Renal cortical epithelial cell (primary cell): ENCODE measurements at regions not wholly inside any gene's neighbourhood (a gene's known extent, or its start where the extent isn't known, plus 50 kb on each side); places are given as distances from the start of the nearest gene placed in this dataset.
"Not testable (repeated sequence)": the region's sequence is repeated elsewhere in the genome, so short reads cannot be mapped to it uniquely, and the experiment has no call there.

ENCODE experiments used
- DNase-seq: peaks from one replicate; pipeline ENCODE4 v3.0.0-alpha.2; 2011; ENCODE audit warnings: low read depth

GRCh38 chr19:28686756-28687155 is 526.2 kb downstream of the UQCRFS1 start:
- DNase-seq: no peak

GRCh38 chr19:28685802-28686201 is 527.1 kb downstream of the UQCRFS1 start:
- no peak for DNase-seq

- DNase-seq: not testable (repeated sequence)
These were observed 527.9 kb downstream of the UQCRFS1 start for GRCh38 chr19:28685077-28685476.

- no peak for DNase-seq
These were observed 532.8 kb downstream of the UQCRFS1 start for GRCh38 chr19:28680111-28680510.

GRCh38 chr19:28670836-28671235 is 542.1 kb downstream of the UQCRFS1 start:
- DNase-seq: no peak

- no peak for DNase-seq
These were observed 543.1 kb downstream of the UQCRFS1 start for GRCh38 chr19:28669804-28670203.

- DNase-seq: no peak
These were observed 545.5 kb downstream of the UQCRFS1 start for GRCh38 chr19:28667348-28667977.

- no peak for DNase-seq
These were observed 547.2 kb downstream of the UQCRFS1 start for GRCh38 chr19:28665748-28666147.

- DNase-seq: peak; percentile 50
These were observed 556.3 kb downstream of the UQCRFS1 start for GRCh38 chr19:28656644-28657043.

- DNase-seq: no peak
These were observed 557.9 kb downstream of the UQCRFS1 start for GRCh38 chr19:28655054-28655453.

- no peak for DNase-seq
These were observed 560.2 kb downstream of the UQCRFS1 start for GRCh38 chr19:28652765-28653164.

- DNase-seq: no peak
These were observed 566.3 kb downstream of the UQCRFS1 start for GRCh38 chr19:28646629-28647028.

GRCh38 chr19:28644169-28644775 is 568.7 kb downstream of the UQCRFS1 start:
- DNase-seq: peak; percentile 3

- DNase-seq: no peak
These were observed 569.9 kb downstream of the UQCRFS1 start for GRCh38 chr19:28642787-28643683.

GRCh38 chr19:28641395-28641794 is 571.6 kb downstream of the UQCRFS1 start:
- DNase-seq: no peak

- DNase-seq: peak; percentile 7
These were observed 572.4 kb downstream of the UQCRFS1 start for GRCh38 chr19:28640506-28640905.

GRCh38 chr19:28638445-28638844 is 574.5 kb downstream of the UQCRFS1 start:
- no peak for DNase-seq

- DNase-seq: no peak
These were observed 576.2 kb downstream of the UQCRFS1 start for GRCh38 chr19:28636706-28637105.

GRCh38 chr19:28636016-28636629 is 576.8 kb downstream of the UQCRFS1 start:
- no peak for DNase-seq

GRCh38 chr19:28634837-28635236 is 578.1 kb downstream of the UQCRFS1 start:
- DNase-seq: no peak

- no peak for DNase-seq
These were observed 579.0 kb downstream of the UQCRFS1 start for GRCh38 chr19:28634019-28634328.

GRCh38 chr19:28633319-28634018 is 579.5 kb downstream of the UQCRFS1 start:
- peak; percentile 50 for DNase-seq
